Stimulated activated naive CD8-positive, alpha-beta T cell treated with anti-CD3 and anti-CD28 coated beads, Interleukin-15, Interleukin-2, amounts not matched to agents 100 ng/mL and 50 ng/mL, for 24 hours (primary cell): ENCODE measurements at regions not wholly inside any gene's neighbourhood (a gene's known extent, or its start where the extent isn't known, plus 50 kb on each side); places are given as distances from the start of the nearest gene placed in this dataset.
"Not testable (repeated sequence)": the region's sequence is repeated elsewhere in the genome, so short reads cannot be mapped to it uniquely, and the experiment has no call there.

ENCODE experiments used
- H3K27ac Mint-ChIP-seq: one replicate; pipeline ENCODE4 v1.8.0; 2021; ENCODE audit warnings: mild to moderate bottlenecking, mixed read lengths
- H3K27me3 Mint-ChIP-seq: one replicate; pipeline ENCODE4 v1.8.0; 2021; ENCODE audit warnings: mixed read lengths
- H3K36me3 Mint-ChIP-seq: one replicate; pipeline ENCODE4 v1.8.0; 2021; ENCODE audit warnings: low read depth, mixed read lengths
- H3K4me1 Mint-ChIP-seq: one replicate; pipeline ENCODE4 v1.8.0; 2021; ENCODE audit warnings: low read depth, mixed read lengths
- H3K4me3 Mint-ChIP-seq: one replicate; pipeline ENCODE4 v1.8.0; 2021; ENCODE audit warnings: mild to moderate bottlenecking, mixed read lengths
- H3K9me3 Mint-ChIP-seq: one replicate; pipeline ENCODE4 v1.8.0; 2021; ENCODE audit warnings: mixed read lengths

DNA sequence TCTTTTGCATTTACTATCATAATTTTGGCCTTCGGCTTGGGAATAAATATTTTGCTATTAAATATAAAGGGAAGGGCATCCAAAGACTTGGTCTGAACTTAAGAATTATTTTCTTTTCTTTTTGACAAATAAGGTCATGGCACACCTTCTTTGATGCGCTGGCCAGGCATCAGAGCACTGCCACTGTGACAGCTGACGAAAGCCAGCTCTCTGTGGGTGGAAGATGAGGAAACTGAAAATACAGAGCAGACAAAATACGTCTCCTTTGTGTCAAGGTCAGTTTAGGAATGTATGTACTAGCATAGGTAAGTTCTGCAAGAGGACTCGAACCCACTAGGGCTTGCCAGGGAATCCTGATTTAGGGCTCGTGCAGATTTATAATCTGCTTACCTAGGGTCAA, 155.9 kb upstream of the MEIS1 start:
- Mint-ChIP-seq H3K36me3 (no peaks in the 10 kb centered on the region), H3K4me1 (no peaks in the 10 kb centered on the region), H3K27me3 (no peaks in the 10 kb centered on the region), H3K4me3 (no peak overlapping the region), H3K9me3 (peaks cover 4% of the 10 kb centered on the region), H3K27ac (no peak overlapping the region)

DNA sequence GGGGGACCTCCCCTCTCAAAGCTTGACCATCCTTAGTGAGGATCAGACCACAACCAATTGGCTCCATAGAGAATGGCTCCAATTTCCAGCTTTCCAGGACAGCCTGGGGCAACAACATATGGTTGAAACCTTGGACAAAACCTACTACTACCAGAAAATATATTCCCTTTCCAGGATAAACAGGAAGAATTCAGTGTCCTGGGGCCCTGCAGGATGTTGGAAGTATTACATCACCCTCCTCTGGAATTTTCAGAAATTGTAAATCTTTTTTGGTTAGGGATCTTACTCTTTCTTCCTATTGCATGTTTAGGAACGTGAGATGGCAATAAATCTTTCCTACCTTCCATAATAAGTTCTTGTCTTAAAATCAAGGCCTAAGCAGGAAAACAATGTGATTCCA, 158.9 kb upstream of the MEIS1 start:
- Mint-ChIP-seq H3K4me1 (no peaks in the 10 kb centered on the region), H3K27ac (no peak overlapping the region), H3K4me3 (no peak overlapping the region), H3K36me3 (no peaks in the 10 kb centered on the region), H3K9me3 (peaks cover 4% of the 10 kb centered on the region), H3K27me3 (no peaks in the 10 kb centered on the region)

DNA sequence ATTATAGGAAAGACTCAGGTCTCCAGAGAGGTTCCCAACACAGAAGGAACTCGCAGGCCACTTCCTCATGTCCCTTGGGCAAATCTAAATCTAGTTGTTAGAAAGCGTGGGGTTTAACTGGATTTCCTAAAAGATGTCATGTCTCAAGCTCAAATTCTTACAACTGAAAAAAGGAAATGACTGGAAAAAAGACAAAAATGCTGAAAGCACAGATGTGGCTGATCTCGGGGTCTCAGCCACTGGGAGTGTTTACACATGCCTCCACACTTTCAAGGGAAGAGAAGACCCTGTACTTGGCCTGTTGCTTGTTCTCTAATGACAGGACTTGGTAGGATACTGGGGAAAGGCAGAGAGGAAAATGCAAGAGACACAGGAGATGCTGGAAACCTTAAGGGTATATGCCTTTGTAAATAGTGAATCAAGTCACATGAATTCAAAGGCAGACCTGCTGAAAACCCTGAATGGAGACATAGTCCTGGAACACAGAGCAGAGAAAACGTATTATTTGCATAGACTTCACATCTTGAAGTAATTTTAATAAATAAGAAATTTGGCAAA, 160.9 kb upstream of the MEIS1 start:
- Mint-ChIP-seq H3K9me3 (peaks cover 4% of the 10 kb centered on the region), H3K27me3 (no peaks in the 10 kb centered on the region), H3K36me3 (no peaks in the 10 kb centered on the region), H3K27ac (no peak overlapping the region), H3K4me3 (no peak overlapping the region), H3K4me1 (no peaks in the 10 kb centered on the region)

DNA sequence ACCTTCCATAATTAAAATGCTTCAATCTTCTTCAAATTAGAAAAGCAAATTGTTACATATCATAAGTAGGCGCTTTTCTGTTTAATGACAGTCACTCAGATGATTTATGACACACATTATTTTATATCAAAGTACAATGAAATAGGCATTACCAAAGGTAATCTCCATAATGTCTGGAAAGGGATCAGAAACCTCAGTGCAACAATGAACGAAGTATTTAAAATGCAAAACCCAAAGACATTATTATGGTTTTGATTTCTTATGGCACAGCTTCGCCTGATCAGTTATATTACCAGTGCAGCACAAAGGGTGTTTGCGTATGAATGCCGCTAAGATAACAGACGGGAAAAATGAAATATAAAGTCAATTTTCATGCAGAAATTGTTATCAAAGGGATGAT, 162.2 kb upstream of the MEIS1 start:
- Mint-ChIP-seq H3K27me3 (no peaks in the 10 kb centered on the region), H3K9me3 (no peaks in the 10 kb centered on the region), H3K4me1 (no peaks in the 10 kb centered on the region), H3K27ac (no peak overlapping the region), H3K36me3 (no peaks in the 10 kb centered on the region), H3K4me3 (no peak overlapping the region)

DNA sequence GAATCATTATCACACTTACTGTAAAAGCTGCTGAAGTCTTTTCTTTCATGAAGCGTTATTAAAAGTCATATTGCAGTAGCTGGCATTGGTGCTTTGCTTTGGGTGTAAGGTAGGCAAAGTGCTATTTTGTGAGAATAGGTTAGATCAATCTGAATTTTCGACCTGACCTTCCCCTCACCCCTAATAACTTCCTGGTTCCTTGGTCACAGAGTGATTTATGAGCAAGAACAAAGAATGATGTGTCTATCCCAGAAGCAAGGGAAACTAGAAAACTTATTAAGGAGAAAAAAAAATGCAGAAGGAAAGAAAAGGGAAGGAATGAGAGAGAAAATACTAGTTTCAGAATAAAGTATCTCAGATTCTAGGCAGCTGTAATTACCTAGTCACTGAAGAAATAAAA, 163.1 kb upstream of the MEIS1 start:
- H3K27me3 Mint-ChIP-seq, result no peaks in the 10 kb centered on the region
- H3K36me3 Mint-ChIP-seq, result no peaks in the 10 kb centered on the region
- no peak overlapping the region for H3K4me3 Mint-ChIP-seq
- H3K27ac Mint-ChIP-seq, result no peak overlapping the region
- no peaks in the 10 kb centered on the region for H3K4me1 Mint-ChIP-seq
- no peaks in the 10 kb centered on the region for H3K9me3 Mint-ChIP-seq

DNA sequence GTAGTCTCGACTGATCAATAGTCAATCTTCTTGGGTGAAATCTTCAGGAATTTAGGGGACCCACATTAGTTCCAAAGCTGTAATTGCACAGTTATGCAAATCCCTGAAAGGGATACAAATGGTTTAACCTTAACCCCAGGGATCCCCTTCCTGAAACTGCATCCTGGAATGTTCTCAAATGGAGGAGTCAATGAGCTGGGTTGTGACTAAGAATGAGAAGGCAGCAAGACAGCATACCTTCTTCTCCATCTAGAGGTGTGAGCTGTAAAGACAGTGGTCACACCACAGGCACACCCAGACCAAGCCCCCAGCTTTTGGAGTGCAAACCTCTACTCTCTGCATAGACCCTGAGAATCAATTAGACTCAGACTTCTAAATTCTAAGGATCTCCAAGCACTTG, 164.7 kb upstream of the MEIS1 start:
- Mint-ChIP-seq H3K9me3 (no peaks in the 10 kb centered on the region), H3K4me1 (no peaks in the 10 kb centered on the region), H3K27ac (no peak overlapping the region), H3K36me3 (no peaks in the 10 kb centered on the region), H3K4me3 (no peak overlapping the region), H3K27me3 (no peaks in the 10 kb centered on the region)

DNA sequence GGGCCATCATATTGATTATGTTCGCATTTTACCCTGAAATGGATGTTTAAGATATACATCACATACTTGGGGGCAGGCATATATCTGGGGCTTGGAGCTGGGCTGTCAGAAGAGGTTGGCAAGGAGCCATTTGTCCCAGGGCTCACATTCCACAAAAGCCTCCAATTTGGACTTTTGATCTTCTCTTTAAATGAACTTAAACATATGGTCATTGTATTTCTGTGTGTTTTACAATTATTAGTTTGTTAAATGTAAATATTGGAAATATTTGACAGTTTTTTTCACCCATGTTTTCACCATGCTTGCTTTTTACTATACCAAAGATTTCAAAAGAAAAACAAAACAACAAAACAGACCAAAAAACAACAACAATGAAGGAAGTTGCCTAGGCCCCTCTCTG, 165.8 kb upstream of the MEIS1 start:
- no peak overlapping the region for H3K27ac Mint-ChIP-seq
- no peaks in the 10 kb centered on the region for H3K9me3 Mint-ChIP-seq
- no peaks in the 10 kb centered on the region for H3K27me3 Mint-ChIP-seq
- no peak overlapping the region for H3K4me3 Mint-ChIP-seq
- H3K4me1 Mint-ChIP-seq, result no peaks in the 10 kb centered on the region
- H3K36me3 Mint-ChIP-seq, result no peaks in the 10 kb centered on the region

DNA sequence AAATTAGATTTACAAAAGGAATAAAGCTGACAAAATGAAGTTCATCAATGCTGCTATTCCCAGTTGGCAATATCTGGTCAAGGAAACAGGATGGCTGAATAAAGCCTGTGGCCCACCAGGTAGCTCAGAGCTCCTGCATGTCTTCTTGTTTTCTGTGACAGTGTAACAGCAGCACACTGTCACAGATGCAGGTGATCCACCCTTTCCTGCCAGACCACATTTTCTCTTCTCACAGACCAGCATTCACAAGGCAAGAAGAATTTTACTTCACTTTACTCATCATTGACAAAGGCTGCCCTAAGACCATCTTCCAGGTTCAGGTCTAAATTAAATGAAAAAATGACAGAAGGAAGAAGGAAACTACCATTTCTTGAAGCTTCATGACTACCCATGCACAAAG, 166.2 kb upstream of the MEIS1 start:
- Mint-ChIP-seq H3K9me3 (no peaks in the 10 kb centered on the region), H3K27me3 (no peaks in the 10 kb centered on the region), H3K27ac (no peak overlapping the region), H3K4me1 (no peaks in the 10 kb centered on the region), H3K4me3 (no peak overlapping the region), H3K36me3 (no peaks in the 10 kb centered on the region)

DNA sequence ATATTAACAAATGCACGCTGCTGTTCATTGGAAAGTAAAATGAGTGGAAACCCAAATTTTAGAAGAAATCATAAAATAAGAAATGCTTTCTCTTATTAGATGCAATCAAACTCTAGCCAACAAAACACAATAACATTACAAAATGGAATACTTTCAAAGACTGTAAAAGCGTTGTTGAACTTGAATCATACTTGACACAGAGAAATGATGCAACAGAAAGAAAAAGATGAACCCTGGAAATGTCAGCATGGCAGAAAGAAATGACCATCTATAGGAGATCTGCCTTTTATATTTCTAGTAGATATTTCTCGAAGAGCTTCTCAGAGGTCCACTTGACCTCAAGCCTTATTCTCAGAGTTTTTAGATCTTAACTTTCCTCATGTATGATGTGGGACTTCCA, 170.6 kb upstream of the MEIS1 start:
- H3K36me3 Mint-ChIP-seq, result no peaks in the 10 kb centered on the region
- no peak overlapping the region for H3K27ac Mint-ChIP-seq
- H3K27me3 Mint-ChIP-seq, result no peaks in the 10 kb centered on the region
- no peaks in the 10 kb centered on the region for H3K4me1 Mint-ChIP-seq
- peaks cover 4% of the 10 kb centered on the region for H3K9me3 Mint-ChIP-seq
- no peak overlapping the region for H3K4me3 Mint-ChIP-seq

DNA sequence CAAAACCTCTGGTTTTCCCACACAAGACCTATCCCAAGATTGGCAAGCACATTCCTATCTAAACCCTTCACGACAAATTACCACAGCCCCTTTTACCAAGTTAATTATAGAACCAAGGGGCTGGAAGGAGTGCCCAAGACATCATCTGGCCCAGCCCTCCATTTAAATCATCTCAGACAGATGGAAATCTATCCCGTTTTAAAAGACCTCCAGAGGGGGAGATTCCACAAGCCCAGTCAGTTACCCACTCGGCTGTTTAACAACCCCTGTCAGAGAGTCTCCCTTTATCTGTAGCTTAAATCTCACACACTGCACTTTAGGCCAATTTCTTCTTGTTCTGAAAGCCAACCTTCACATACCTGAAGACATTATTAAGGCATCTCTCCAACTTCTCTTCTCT, 179.1 kb upstream of the MEIS1 start:
- no peaks in the 10 kb centered on the region for H3K27me3 Mint-ChIP-seq
- H3K36me3 Mint-ChIP-seq, result no peaks in the 10 kb centered on the region
- H3K9me3 Mint-ChIP-seq, result peaks cover 4% of the 10 kb centered on the region
- no peak overlapping the region for H3K4me3 Mint-ChIP-seq
- H3K4me1 Mint-ChIP-seq, result no peaks in the 10 kb centered on the region
- H3K27ac Mint-ChIP-seq, result no peak overlapping the region

DNA sequence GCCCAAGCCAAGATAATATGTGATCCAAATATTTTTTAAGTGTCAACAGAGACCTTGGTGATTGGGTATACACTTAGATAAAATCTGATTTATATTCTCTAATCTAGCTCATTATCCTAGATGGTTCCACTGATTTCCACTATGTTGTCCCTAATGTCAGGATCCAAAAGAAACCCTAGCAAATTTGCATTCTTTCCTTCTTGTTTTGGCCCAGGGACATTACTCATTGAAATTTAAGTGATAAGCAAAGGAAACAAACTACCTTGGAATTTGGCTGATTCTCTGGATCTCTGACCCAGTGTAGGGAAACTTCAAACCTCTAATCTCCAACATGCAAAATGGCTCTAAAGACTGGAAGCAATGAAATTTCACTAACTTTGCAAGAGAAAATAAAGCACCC, 179.8 kb upstream of the MEIS1 start:
- Mint-ChIP-seq H3K27ac (no peak overlapping the region), H3K9me3 (peaks cover 4% of the 10 kb centered on the region)

DNA sequence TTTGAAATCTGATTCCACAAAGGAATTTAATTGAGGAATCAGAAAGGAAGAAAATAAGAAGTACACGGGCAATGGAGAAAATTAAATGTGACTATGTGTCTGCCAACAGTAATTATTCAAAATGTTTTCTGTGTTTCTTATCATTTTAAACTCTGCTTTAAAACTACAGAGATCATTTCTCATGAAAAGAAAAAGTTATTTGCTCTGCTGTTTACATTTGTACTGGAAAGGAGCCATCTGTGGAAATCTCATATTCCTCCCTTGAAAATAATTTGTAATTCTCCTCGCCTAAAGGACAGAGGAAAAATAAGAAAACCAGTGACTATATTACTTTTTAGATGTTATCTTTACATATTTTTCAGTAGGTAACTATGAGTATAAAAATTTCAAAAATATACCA, 181.9 kb upstream of the MEIS1 start:
- Mint-ChIP-seq H3K36me3 (no peaks in the 10 kb centered on the region), H3K27ac (no peak overlapping the region), H3K4me1 (no peaks in the 10 kb centered on the region), H3K4me3 (no peak overlapping the region), H3K9me3 (no peaks in the 10 kb centered on the region), H3K27me3 (no peaks in the 10 kb centered on the region)

More for the DNA sequence above, 179.8 kb upstream of the MEIS1 start:
- no peak overlapping the region for H3K4me3 Mint-ChIP-seq
- no peaks in the 10 kb centered on the region for H3K27me3 Mint-ChIP-seq
- H3K36me3 Mint-ChIP-seq, result no peaks in the 10 kb centered on the region
- H3K4me1 Mint-ChIP-seq, result no peaks in the 10 kb centered on the region

DNA sequence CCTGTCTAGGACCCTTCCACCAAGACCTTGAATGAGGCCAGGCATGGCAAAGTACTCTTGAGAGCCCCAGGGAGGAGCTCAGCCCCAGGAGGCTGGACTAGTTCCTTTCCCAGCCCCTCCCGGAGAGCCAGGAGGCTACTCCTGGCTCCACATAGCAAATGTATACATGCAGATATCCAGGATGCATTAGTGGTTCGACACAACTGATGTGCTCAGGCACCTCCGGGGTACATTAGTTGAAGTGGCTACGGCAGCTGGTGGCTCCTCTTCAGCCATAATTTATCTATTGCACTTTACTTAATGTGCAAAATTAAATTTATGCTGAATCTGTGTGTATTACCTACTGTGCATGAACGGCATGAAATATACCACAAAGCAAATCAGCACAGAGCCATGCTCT, 182.8 kb upstream of the MEIS1 start:
- Mint-ChIP-seq H3K36me3 (no peaks in the 10 kb centered on the region), H3K4me3 (no peak overlapping the region), H3K4me1 (no peaks in the 10 kb centered on the region), H3K9me3 (no peaks in the 10 kb centered on the region), H3K27ac (no peak overlapping the region), H3K27me3 (no peaks in the 10 kb centered on the region)

DNA sequence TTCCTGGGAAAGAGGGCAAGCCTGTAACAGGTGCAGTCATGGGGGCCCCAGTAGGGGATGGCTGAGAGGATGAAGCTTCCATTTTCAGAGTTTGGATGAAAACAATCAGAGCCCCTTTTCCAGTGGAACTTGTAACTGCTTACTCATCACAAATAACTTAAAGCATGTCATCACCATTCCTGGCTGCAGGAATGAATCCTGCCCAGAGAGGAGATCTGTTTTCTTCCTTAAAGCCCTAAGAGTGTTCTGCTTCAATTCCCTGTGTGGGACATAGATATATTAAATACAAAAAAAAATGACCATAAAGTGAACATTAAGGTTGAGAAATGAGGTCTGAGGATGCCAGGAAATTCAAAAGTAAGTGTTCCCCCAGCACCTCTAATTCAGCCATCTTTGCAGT, 183.4 kb upstream of the MEIS1 start:
- no peaks in the 10 kb centered on the region for H3K36me3 Mint-ChIP-seq
- H3K27me3 Mint-ChIP-seq, result no peaks in the 10 kb centered on the region
- H3K27ac Mint-ChIP-seq, result no peak overlapping the region

DNA sequence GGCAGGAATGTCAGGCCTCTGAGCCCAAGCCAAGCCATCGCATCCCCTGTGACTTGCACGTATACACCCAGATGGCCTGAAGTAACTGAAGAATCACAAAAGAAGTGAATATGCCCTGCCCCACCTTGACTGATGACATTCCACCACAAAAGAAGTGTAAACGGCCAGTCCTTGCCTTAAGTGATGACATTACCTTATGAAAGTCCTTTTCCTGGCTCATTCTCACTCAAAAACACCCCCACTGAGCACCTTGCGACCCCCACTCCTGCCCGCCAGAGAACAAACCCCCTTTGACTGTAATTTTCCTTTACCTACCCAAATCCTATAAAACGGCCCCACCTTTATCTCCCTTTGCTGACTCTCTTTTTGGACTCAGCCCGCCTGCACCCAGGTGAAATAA, 185.8 kb upstream of the MEIS1 start:
- H3K4me1 Mint-ChIP-seq, H3K4me3 Mint-ChIP-seq, H3K9me3 Mint-ChIP-seq, H3K36me3 Mint-ChIP-seq, H3K27ac Mint-ChIP-seq, H3K27me3 Mint-ChIP-seq: not testable (repeated sequence)

More for the DNA sequence above, 183.4 kb upstream of the MEIS1 start:
- H3K4me3 Mint-ChIP-seq, result no peak overlapping the region
- no peaks in the 10 kb centered on the region for H3K4me1 Mint-ChIP-seq
- H3K9me3 Mint-ChIP-seq, result no peaks in the 10 kb centered on the region

DNA sequence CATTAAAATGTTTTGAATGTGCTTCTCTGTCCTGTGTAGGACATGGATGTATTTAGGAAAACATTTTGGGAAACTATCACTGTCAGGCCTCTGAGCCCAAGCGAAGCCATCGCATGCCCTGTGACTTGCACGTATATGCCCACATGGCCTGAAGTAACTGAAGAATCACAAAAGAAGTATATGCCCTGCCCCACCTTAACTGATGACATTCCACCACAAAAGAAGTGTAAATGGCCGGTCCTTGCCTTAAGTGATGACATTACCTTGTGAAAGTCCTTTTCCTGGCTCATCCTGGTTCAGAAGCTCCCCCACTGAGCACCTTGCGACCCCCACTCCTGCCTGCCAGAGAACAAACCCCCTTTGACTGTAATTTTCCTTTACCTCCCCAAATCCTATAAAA, 191.1 kb upstream of the MEIS1 start:
- H3K9me3 Mint-ChIP-seq, H3K27ac Mint-ChIP-seq, H3K27me3 Mint-ChIP-seq, H3K4me3 Mint-ChIP-seq, H3K4me1 Mint-ChIP-seq, H3K36me3 Mint-ChIP-seq: not testable (repeated sequence)

DNA sequence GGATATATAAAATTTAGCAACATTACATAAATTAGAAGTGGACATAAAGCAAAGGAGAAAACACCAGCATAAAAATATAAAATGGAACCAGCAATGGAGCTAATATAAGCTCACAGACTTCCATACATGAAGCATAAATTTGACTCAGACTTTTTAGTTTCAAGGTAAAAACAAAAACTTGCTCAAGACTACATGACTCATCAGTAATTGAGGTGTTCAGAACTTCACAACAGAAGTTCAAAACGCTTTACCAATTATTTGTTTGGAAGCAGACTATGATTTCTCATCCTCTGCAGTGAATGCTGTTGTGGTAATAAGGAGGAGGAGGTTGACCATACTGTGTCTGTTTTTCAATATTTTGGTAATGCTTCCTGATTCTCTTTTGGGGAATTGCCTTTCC, 192.0 kb upstream of the MEIS1 start:
- H3K27ac Mint-ChIP-seq, H3K4me3 Mint-ChIP-seq, H3K36me3 Mint-ChIP-seq, H3K27me3 Mint-ChIP-seq, H3K4me1 Mint-ChIP-seq, H3K9me3 Mint-ChIP-seq: not testable (repeated sequence)
